PFSK-1 (cell line): ENCODE measurements at regions not wholly inside any gene's neighbourhood (a gene's known extent, or its start where the extent isn't known, plus 50 kb on each side); places are given as distances from the start of the nearest gene placed in this dataset.

Experiments
- POLR2AphosphoS5 ChIP-seq: IDR thresholded peaks from 2 replicates; pipeline ENCODE4 v1.6.1; 2012; ENCODE audit warnings: low read depth, mild to moderate bottlenecking, control low read depth, low read length, moderate library complexity
- SIN3A ChIP-seq: IDR thresholded peaks from 2 replicates; pipeline ENCODE4 v1.6.1; 2012; ENCODE audit warnings: mild to moderate bottlenecking, low read length, moderate library complexity, borderline replicate concordance; ENCODE audit not compliant: insufficient read depth
- TAF1 ChIP-seq: IDR thresholded peaks from 2 replicates; pipeline ENCODE4 v1.6.1; 2012; ENCODE audit warnings: low read length, control low read depth, borderline replicate concordance; ENCODE audit not compliant: insufficient read depth

GRCh38 chr2:82391386-82391785, 2067.7 kb downstream of the SUCLG1 start:
- no peak for TF ChIP-seq SIN3A
- TF ChIP-seq POLR2AphosphoS5: no peak
- TF ChIP-seq TAF1: no peak
